ENCODE measurements at regions not wholly inside any gene's neighbourhood (a gene's known extent, or its start where the extent isn't known, plus 50 kb on each side); places are given as distances from the start of the nearest gene placed in this dataset.
"Not testable (repeated sequence)": the region's sequence is repeated elsewhere in the genome, so short reads cannot be mapped to it uniquely, and the experiment has no call there.

GRCh38 chr5:166788050-166788449, 1503.4 kb upstream of the WWC1 start:
- DNase-seq, result no peak
- Histone ChIP-seq H3F3A (ENCODE audit: insufficient read depth) (no peaks in the 10 kb centered on the region), H3K4me2 (ENCODE audit: unreplicated experiment) (no peak overlapping the region), H3K9ac (no peak overlapping the region), H3K4me3 (no peak overlapping the region), H3K27me3 (replicated peaks; ENCODE audit: insufficient read depth) (no peaks in the 10 kb centered on the region), H3K9me3 (ENCODE audit: low read depth) (no peaks in the 10 kb centered on the region), H3K36me3 (ENCODE audit: low read depth) (no peaks in the 10 kb centered on the region), H4K20me1 (ENCODE audit: insufficient read depth) (no peaks in the 10 kb centered on the region), H2AFZ (no peak overlapping the region), H3K27ac (no peak overlapping the region), H3K79me2 (ENCODE audit: insufficient read depth) (no peaks in the 10 kb centered on the region), H3K4me1 (ENCODE audit: insufficient read depth) (no peaks in the 10 kb centered on the region), H3K9me2 (ENCODE audit: insufficient read depth) (no peaks in the 10 kb centered on the region)
- in situ Hi-C loops (cut with MboI), result no loop called here
- no peak for TF ChIP-seq EZH2phosphoT487 (IDR thresholded peaks at IDR 0.05; ENCODE audit: insufficient read depth, low read depth)
- TF ChIP-seq EZH2 (IDR thresholded peaks at IDR 0.05; ENCODE audit: insufficient read depth, poor library complexity, severe bottlenecking), result no peak
- 0 to 22% methylated on average over 1 of the region's 1 CpG for WGBS, 2 experiments (ENCODE audit: low coverage in 1 of 2, low lambda C conversion rate in 2 of 2, missing lambda C conversion rate in 2 of 2)

- Histone ChIP-seq H3K27me3 (replicated peaks; ENCODE audit: insufficient read depth) (no peaks in the 10 kb centered on the region), H3K9me3 (ENCODE audit: low read depth) (no peaks in the 10 kb centered on the region)
- in situ Hi-C loops (cut with MboI), result no loop called here
Measured at GRCh38 chr5:166795756-166796155, 1495.7 kb upstream of the WWC1 start.

GRCh38 chr5:166803058-166803457, 1488.4 kb upstream of the WWC1 start:
- Histone ChIP-seq H3K9me2 (ENCODE audit: insufficient read depth) (no peaks in the 10 kb centered on the region), H3K4me3 (no peak overlapping the region), H3K4me2 (ENCODE audit: unreplicated experiment) (no peak overlapping the region), H3K27ac (no peak overlapping the region), H3K27me3 (replicated peaks; ENCODE audit: insufficient read depth) (no peaks in the 10 kb centered on the region), H2AFZ (no peak overlapping the region), H3K9me3 (ENCODE audit: low read depth) (peaks cover 2% of the 10 kb centered on the region), H3K4me1 (ENCODE audit: insufficient read depth) (no peaks in the 10 kb centered on the region), H3F3A (ENCODE audit: insufficient read depth) (no peaks in the 10 kb centered on the region), H3K36me3 (ENCODE audit: low read depth) (no peaks in the 10 kb centered on the region), H4K20me1 (ENCODE audit: insufficient read depth) (no peaks in the 10 kb centered on the region), H3K79me2 (ENCODE audit: insufficient read depth) (no peaks in the 10 kb centered on the region), H3K9ac (no peak overlapping the region)
- WGBS, 2 experiments (ENCODE audit: low coverage in 1 of 2, low lambda C conversion rate in 2 of 2, missing lambda C conversion rate in 2 of 2), result 0 to 4% methylated on average over 1 of the region's 1 CpG
- TF ChIP-seq EZH2phosphoT487 (IDR thresholded peaks at IDR 0.05; ENCODE audit: insufficient read depth, low read depth) (no peak), EZH2 (IDR thresholded peaks at IDR 0.05; ENCODE audit: insufficient read depth, poor library complexity, severe bottlenecking) (no peak)
- in situ Hi-C loops (cut with MboI), result no loop called here
- no peak for DNase-seq

More at GRCh38 chr5:166795756-166796155, 1495.7 kb upstream of the WWC1 start:
- H3K27ac ChIP-seq, result no peak overlapping the region
- no peak overlapping the region for H3K9ac ChIP-seq
- no peaks in the 10 kb centered on the region for H3K36me3 ChIP-seq (ENCODE audit: low read depth)
- no peak for TF ChIP-seq EZH2 (IDR thresholded peaks at IDR 0.05; ENCODE audit: insufficient read depth, poor library complexity, severe bottlenecking)
- TF ChIP-seq EZH2phosphoT487 (IDR thresholded peaks at IDR 0.05; ENCODE audit: insufficient read depth, low read depth), result no peak
- H4K20me1 ChIP-seq (ENCODE audit: insufficient read depth), result no peaks in the 10 kb centered on the region
- H3K4me1 ChIP-seq (ENCODE audit: insufficient read depth), result no peaks in the 10 kb centered on the region
- H3K79me2 ChIP-seq (ENCODE audit: insufficient read depth), result no peaks in the 10 kb centered on the region
- no peaks in the 10 kb centered on the region for H3K9me2 ChIP-seq (ENCODE audit: insufficient read depth)
- H3K4me2 ChIP-seq (ENCODE audit: unreplicated experiment), result no peak overlapping the region
- DNase-seq, result no peak
- H3K4me3 ChIP-seq, result no peak overlapping the region
- no peaks in the 10 kb centered on the region for H3F3A ChIP-seq (ENCODE audit: insufficient read depth)
- no peak overlapping the region for H2AFZ ChIP-seq
- WGBS, 2 experiments (ENCODE audit: low coverage in 1 of 2, low lambda C conversion rate in 2 of 2, missing lambda C conversion rate in 2 of 2), result 7 to 15% methylated on average over 3 of the region's 3 CpGs

- H3K9me2 ChIP-seq (ENCODE audit: insufficient read depth); H3K27me3 ChIP-seq (replicated peaks; ENCODE audit: insufficient read depth); H3K4me3 ChIP-seq; H3K79me2 ChIP-seq (ENCODE audit: insufficient read depth); DNase-seq; H3F3A ChIP-seq (ENCODE audit: insufficient read depth); H3K9ac ChIP-seq; H3K4me2 ChIP-seq (ENCODE audit: unreplicated experiment); H3K4me1 ChIP-seq (ENCODE audit: insufficient read depth); H4K20me1 ChIP-seq (ENCODE audit: insufficient read depth); H3K36me3 ChIP-seq (ENCODE audit: low read depth); H3K27ac ChIP-seq; H3K9me3 ChIP-seq (ENCODE audit: low read depth); H2AFZ ChIP-seq; in situ Hi-C loops (cut with MboI): not testable (repeated sequence)
- 29 to 31% methylated on average over 6 of the region's 6 CpGs for WGBS, 2 experiments (ENCODE audit: low coverage in 1 of 2, low lambda C conversion rate in 2 of 2, missing lambda C conversion rate in 2 of 2)
Measured at GRCh38 chr5:166804223-166804622, 1487.2 kb upstream of the WWC1 start.

- H3K27me3 ChIP-seq (replicated peaks; ENCODE audit: insufficient read depth); H3K9me3 ChIP-seq (ENCODE audit: low read depth); H3K79me2 ChIP-seq (ENCODE audit: insufficient read depth); H2AFZ ChIP-seq; H4K20me1 ChIP-seq (ENCODE audit: insufficient read depth); H3K4me1 ChIP-seq (ENCODE audit: insufficient read depth); H3K36me3 ChIP-seq (ENCODE audit: low read depth); H3K4me3 ChIP-seq; H3K4me2 ChIP-seq (ENCODE audit: unreplicated experiment); H3K9me2 ChIP-seq (ENCODE audit: insufficient read depth); H3F3A ChIP-seq (ENCODE audit: insufficient read depth); H3K9ac ChIP-seq; H3K27ac ChIP-seq; DNase-seq; in situ Hi-C loops (cut with MboI): not testable (repeated sequence)
- WGBS, 2 experiments (ENCODE audit: low coverage in 1 of 2, low lambda C conversion rate in 2 of 2, missing lambda C conversion rate in 2 of 2), result 32 to 34% methylated on average over 6 of the region's 6 CpGs
Measured at GRCh38 chr5:166804693-166805092, 1486.8 kb upstream of the WWC1 start.

GRCh38 chr5:166810093-166810658, 1481.3 kb upstream of the WWC1 start:
- H3K79me2 ChIP-seq (ENCODE audit: insufficient read depth); H3K27ac ChIP-seq; H3K4me3 ChIP-seq; H3K36me3 ChIP-seq (ENCODE audit: low read depth); H3F3A ChIP-seq (ENCODE audit: insufficient read depth); H3K4me1 ChIP-seq (ENCODE audit: insufficient read depth); H3K9me3 ChIP-seq (ENCODE audit: low read depth); H2AFZ ChIP-seq; H3K27me3 ChIP-seq (replicated peaks; ENCODE audit: insufficient read depth); in situ Hi-C loops (cut with MboI); H3K9me2 ChIP-seq (ENCODE audit: insufficient read depth); DNase-seq; H3K9ac ChIP-seq; H4K20me1 ChIP-seq (ENCODE audit: insufficient read depth); H3K4me2 ChIP-seq (ENCODE audit: unreplicated experiment): not testable (repeated sequence)
- WGBS, 2 experiments (ENCODE audit: low coverage in 1 of 2, low lambda C conversion rate in 2 of 2, missing lambda C conversion rate in 2 of 2), result 66 to 70% methylated on average over 23 to 26 of the region's 28 CpGs
